GM19043 (cell line): ENCODE measurements at regions not wholly inside any gene's neighbourhood (a gene's known extent, or its start where the extent isn't known, plus 50 kb on each side); places are given as distances from the start of the nearest gene placed in this dataset.

Source experiments
- ATAC-seq: cut with Tn5 transposase; IDR thresholded peaks from one replicate; pipeline ENCODE4 v1.9.1; 2021; ENCODE audit warnings: low read depth; ENCODE audit not compliant: unreplicated experiment

GRCh38 chr1:57489358-57490036 lies 65.6 kb upstream of the DAB1 start:
- no peak for ATAC-seq

GRCh38 chr1:57485643-57486042 lies 61.8 kb upstream of the DAB1 start:
- no peak for ATAC-seq

- no peak for ATAC-seq
Measured at GRCh38 chr1:57483954-57484353, 60.1 kb upstream of the DAB1 start.

- no peak for ATAC-seq
Measured at GRCh38 chr1:57479471-57479870, 55.6 kb upstream of the DAB1 start.

GRCh38 chr1:57475366-57475765 lies 51.5 kb upstream of the DAB1 start:
- ATAC-seq = no peak

GRCh38 chr1:57474137-57474750 lies 50.4 kb upstream of the DAB1 start:
- no peak for ATAC-seq
